ENCODE measurements at regions not wholly inside any gene's neighbourhood (a gene's known extent, or its start where the extent isn't known, plus 50 kb on each side); places are given as distances from the start of the nearest gene placed in this dataset.

DNA sequence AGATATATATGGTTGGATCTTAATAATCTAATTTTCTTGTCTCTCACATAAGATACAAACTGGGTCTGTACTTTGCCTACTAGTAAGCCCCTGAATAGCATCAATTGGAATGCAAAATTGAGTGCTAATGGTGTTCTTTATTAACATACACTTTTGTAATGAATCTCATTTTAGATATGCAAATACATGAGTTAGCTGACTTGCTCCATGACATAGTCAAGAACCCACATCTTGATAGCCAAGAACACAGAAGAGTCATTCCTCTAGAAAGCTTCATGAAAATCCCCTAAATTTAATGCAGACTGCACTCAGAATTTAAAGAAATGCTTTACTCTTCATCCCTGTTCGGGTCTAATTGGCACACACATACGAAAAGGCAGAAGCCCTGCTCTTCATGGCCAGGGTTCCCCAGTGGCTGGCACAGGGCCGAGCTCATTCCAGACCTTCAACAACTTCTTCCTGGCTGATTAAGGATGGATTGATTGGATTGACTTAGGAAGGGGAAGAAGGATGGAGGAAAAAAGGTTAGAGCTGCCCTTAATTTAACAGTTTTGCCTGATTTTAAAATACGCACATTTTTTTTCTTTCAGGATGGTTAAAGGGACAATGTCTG, 431.1 kb upstream of the KLF6 start:
- no peaks in the 10 kb centered on the region for H4K20me1 ChIP-seq (ENCODE audit: low read depth, low read length)
- H3F3A ChIP-seq (ENCODE audit: insufficient read depth): no peaks in the 10 kb centered on the region
- no peaks in the 10 kb centered on the region for H3K36me3 ChIP-seq (ENCODE audit: low read length)
- no peak for TF ChIP-seq EZH2phosphoT487 (conservative IDR thresholded peaks at IDR 0.05; ENCODE audit: low read length)
- TF ChIP-seq, protein P1, sequence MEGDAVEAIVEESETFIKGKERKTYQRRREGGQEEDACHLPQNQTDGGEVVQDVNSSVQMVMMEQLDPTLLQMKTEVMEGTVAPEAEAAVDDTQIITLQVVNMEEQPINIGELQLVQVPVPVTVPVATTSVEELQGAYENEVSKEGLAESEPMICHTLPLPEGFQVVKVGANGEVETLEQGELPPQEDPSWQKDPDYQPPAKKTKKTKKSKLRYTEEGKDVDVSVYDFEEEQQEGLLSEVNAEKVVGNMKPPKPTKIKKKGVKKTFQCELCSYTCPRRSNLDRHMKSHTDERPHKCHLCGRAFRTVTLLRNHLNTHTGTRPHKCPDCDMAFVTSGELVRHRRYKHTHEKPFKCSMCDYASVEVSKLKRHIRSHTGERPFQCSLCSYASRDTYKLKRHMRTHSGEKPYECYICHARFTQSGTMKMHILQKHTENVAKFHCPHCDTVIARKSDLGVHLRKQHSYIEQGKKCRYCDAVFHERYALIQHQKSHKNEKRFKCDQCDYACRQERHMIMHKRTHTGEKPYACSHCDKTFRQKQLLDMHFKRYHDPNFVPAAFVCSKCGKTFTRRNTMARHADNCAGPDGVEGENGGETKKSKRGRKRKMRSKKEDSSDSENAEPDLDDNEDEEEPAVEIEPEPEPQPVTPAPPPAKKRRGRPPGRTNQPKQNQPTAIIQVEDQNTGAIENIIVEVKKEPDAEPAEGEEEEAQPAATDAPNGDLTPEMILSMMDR (IDR thresholded peaks at IDR 0.05; ENCODE audit: insufficient read depth, low read length, poor library complexity, severe bottlenecking): no peak
- no peaks in the 10 kb centered on the region for H3K9me3 ChIP-seq (ENCODE audit: insufficient read depth, low read length)
- H3K4me3 ChIP-seq (ENCODE audit: insufficient read depth, low read length, poor library complexity, severe bottlenecking): no peak overlapping the region
- H3K4me2 ChIP-seq (ENCODE audit: low read depth, low read length, poor library complexity, severe bottlenecking): no peak overlapping the region
- no peaks in the 10 kb centered on the region for H3K9me2 ChIP-seq (replicated peaks; ENCODE audit: insufficient read depth, low read length)
- H3K9ac ChIP-seq (ENCODE audit: low read length): no peak overlapping the region
- no peaks in the 10 kb centered on the region for H3K79me2 ChIP-seq (ENCODE audit: insufficient read depth, low read length)
- no peak overlapping the region for H3K27ac ChIP-seq (ENCODE audit: low read depth, low read length)
- no peaks in the 10 kb centered on the region for H3K27me3 ChIP-seq (ENCODE audit: low read length)
- H2AFZ ChIP-seq (ENCODE audit: low read depth, low read length, severe bottlenecking): no peak overlapping the region

DNA sequence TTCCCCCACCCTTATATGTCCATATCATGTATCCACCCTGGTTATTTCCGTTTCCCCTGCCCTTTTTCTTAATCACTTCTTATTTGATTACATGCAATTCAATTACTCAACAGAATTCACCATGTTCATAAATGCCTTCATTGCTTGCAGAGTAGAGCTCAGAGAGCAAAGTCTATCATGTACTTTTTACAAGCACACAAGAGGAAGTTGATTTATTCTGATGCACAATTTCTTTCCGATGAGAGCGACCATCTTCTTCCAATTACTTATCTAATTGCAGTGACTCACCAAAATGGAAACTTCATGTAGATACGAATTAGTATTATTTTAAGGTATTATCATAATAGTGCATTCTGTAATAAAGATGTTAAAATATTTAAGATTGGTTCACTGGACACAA, 430.5 kb upstream of the KLF6 start:
- H3F3A ChIP-seq (ENCODE audit: insufficient read depth): no peaks in the 10 kb centered on the region
- no peaks in the 10 kb centered on the region for H3K36me3 ChIP-seq (ENCODE audit: low read length)
- no peak overlapping the region for H3K9ac ChIP-seq (ENCODE audit: low read length)
- no peak overlapping the region for H2AFZ ChIP-seq (ENCODE audit: low read depth, low read length, severe bottlenecking)
- H3K9me2 ChIP-seq (replicated peaks; ENCODE audit: insufficient read depth, low read length): no peaks in the 10 kb centered on the region
- H3K9me3 ChIP-seq (ENCODE audit: insufficient read depth, low read length): no peaks in the 10 kb centered on the region
- TF ChIP-seq, protein P1 (IDR thresholded peaks at IDR 0.05; ENCODE audit: insufficient read depth, low read length, poor library complexity, severe bottlenecking): no peak
- TF ChIP-seq EZH2phosphoT487 (conservative IDR thresholded peaks at IDR 0.05; ENCODE audit: low read length): no peak
- H3K79me2 ChIP-seq (ENCODE audit: insufficient read depth, low read length): no peaks in the 10 kb centered on the region
- no peak overlapping the region for H3K4me2 ChIP-seq (ENCODE audit: low read depth, low read length, poor library complexity, severe bottlenecking)
- no peaks in the 10 kb centered on the region for H4K20me1 ChIP-seq (ENCODE audit: low read depth, low read length)
- H3K27ac ChIP-seq (ENCODE audit: low read depth, low read length): no peak overlapping the region
- no peak overlapping the region for H3K4me3 ChIP-seq (ENCODE audit: insufficient read depth, low read length, poor library complexity, severe bottlenecking)
- H3K27me3 ChIP-seq (ENCODE audit: low read length): no peaks in the 10 kb centered on the region

GRCh38 chr10:4214908-4215307, 429.9 kb upstream of the KLF6 start:
- Histone ChIP-seq H3F3A (ENCODE audit: insufficient read depth) (no peaks in the 10 kb centered on the region), H3K4me3 (ENCODE audit: insufficient read depth, low read length, poor library complexity, severe bottlenecking) (no peak overlapping the region), H3K36me3 (ENCODE audit: low read length) (no peaks in the 10 kb centered on the region), H3K4me2 (ENCODE audit: low read depth, low read length, poor library complexity, severe bottlenecking) (no peak overlapping the region), H3K27me3 (ENCODE audit: low read length) (no peaks in the 10 kb centered on the region), H3K9me3 (ENCODE audit: insufficient read depth, low read length) (no peaks in the 10 kb centered on the region), H4K20me1 (ENCODE audit: low read depth, low read length) (no peaks in the 10 kb centered on the region), H3K9me2 (replicated peaks; ENCODE audit: insufficient read depth, low read length) (no peaks in the 10 kb centered on the region), H2AFZ (ENCODE audit: low read depth, low read length, severe bottlenecking) (no peak overlapping the region), H3K9ac (ENCODE audit: low read length) (no peak overlapping the region), H3K27ac (ENCODE audit: low read depth, low read length) (no peak overlapping the region), H3K79me2 (ENCODE audit: insufficient read depth, low read length) (no peaks in the 10 kb centered on the region)
- TF ChIP-seq, protein P1 (IDR thresholded peaks at IDR 0.05; ENCODE audit: insufficient read depth, low read length, poor library complexity, severe bottlenecking): no peak
- TF ChIP-seq EZH2phosphoT487 (conservative IDR thresholded peaks at IDR 0.05; ENCODE audit: low read length): no peak
